Neuronal stem cell (in vitro differentiated cells): ENCODE measurements at regions not wholly inside any gene's neighbourhood (a gene's known extent, or its start where the extent isn't known, plus 50 kb on each side); places are given as distances from the start of the nearest gene placed in this dataset.

Experiments used
- DNase-seq: peaks from one replicate; pipeline ENCODE4 v3.0.0-alpha.2; 2013; ENCODE audit warnings: low spot score
- H2AFZ ChIP-seq: one replicate; pipeline ENCODE4 v1.6.1; 2013; ENCODE audit warnings: mild to moderate bottlenecking, low read length, inconsistent platforms
- H2AK5ac ChIP-seq: 2 replicates; pipeline ENCODE4 v1.6.1; 2013; ENCODE audit warnings: low read depth, mild to moderate bottlenecking, inconsistent platforms, low read length, moderate library complexity, mixed read lengths
- H2BK120ac ChIP-seq: 2 replicates; pipeline ENCODE4 v1.6.1; 2013; ENCODE audit warnings: low read depth, mild to moderate bottlenecking, inconsistent platforms, low read length, moderate library complexity, mixed read lengths
- H2BK12ac ChIP-seq: one replicate; pipeline ENCODE4 v1.6.1; 2013; ENCODE audit warnings: low read length, inconsistent platforms
- H2BK15ac ChIP-seq: 2 replicates; pipeline ENCODE4 v1.6.1; 2013; ENCODE audit warnings: mild to moderate bottlenecking, low read length, inconsistent platforms, mixed read lengths
- H2BK5ac ChIP-seq: one replicate; pipeline ENCODE4 v1.6.1; 2013; ENCODE audit warnings: inconsistent platforms, mild to moderate bottlenecking, low read length, moderate library complexity
- H3K14ac ChIP-seq: one replicate; pipeline ENCODE4 v1.6.1; 2013; ENCODE audit warnings: low read length, inconsistent platforms
- H3K18ac ChIP-seq: 2 replicates; pipeline ENCODE4 v1.6.1; 2013; ENCODE audit warnings: low read length, inconsistent platforms
- H3K23ac ChIP-seq: 2 replicates; pipeline ENCODE4 v1.6.1; 2013; ENCODE audit warnings: low read depth, mild to moderate bottlenecking, mixed read lengths, low read length, inconsistent platforms; ENCODE audit not compliant: poor library complexity
- H3K27ac ChIP-seq: replicated peaks from 3 replicates; pipeline ENCODE4 v1.5.1; 2013; ENCODE audit warnings: low read length, inconsistent platforms
- H3K27me3 ChIP-seq, 3 experiments: 2 replicates each; pipeline ENCODE4 v1.6.1; 2013; ENCODE audit warnings: low read length in 3 of 3, mild to moderate bottlenecking in 2 of 3, inconsistent platforms in 1 of 3, low read depth in 1 of 3, mixed read lengths in 1 of 3, moderate library complexity in 1 of 3; ENCODE audit not compliant: control insufficient read depth in 3 of 3, insufficient read depth in 3 of 3
- H3K36me3 ChIP-seq, 2 donors: replicated peaks in 1 of 2; 2 replicates each; pipeline ENCODE4 v1.6.1; 2013; ENCODE audit warnings: low read length in 2 of 2; ENCODE audit not compliant: control insufficient read depth in 2 of 2, insufficient read depth in 2 of 2
- H3K4ac ChIP-seq: 2 replicates; pipeline ENCODE4 v1.6.1; 2013; ENCODE audit warnings: inconsistent platforms, mild to moderate bottlenecking, low read length, moderate library complexity
- H3K4me1 ChIP-seq, 2 donors: 1 replicate in 1 of 2; 2 replicates in 1 of 2; pipeline ENCODE4 v1.6.1; 2013; ENCODE audit warnings: low read length in 2 of 2, low read depth in 1 of 2; ENCODE audit not compliant: control insufficient read depth in 2 of 2, insufficient read depth in 1 of 2
- H3K4me2 ChIP-seq: one replicate; pipeline ENCODE4 v1.6.1; 2013; ENCODE audit warnings: mild to moderate bottlenecking, low read length, inconsistent platforms; ENCODE audit not compliant: insufficient read depth, poor library complexity, severe bottlenecking
- H3K4me3 ChIP-seq, 2 donors: 2 replicates each; pipeline ENCODE4 v1.5.1; 2013; ENCODE audit warnings: low read length in 2 of 2, mild to moderate bottlenecking in 2 of 2, inconsistent platforms in 1 of 2, moderate library complexity in 1 of 2
- H3K79me1 ChIP-seq: one replicate; pipeline ENCODE4 v1.6.1; 2013; ENCODE audit warnings: low read depth, mild to moderate bottlenecking, inconsistent platforms, low read length, moderate library complexity
- H3K9ac ChIP-seq: one replicate; pipeline ENCODE4 v1.6.1; 2013; ENCODE audit warnings: mild to moderate bottlenecking, low read depth, low read length, inconsistent platforms; ENCODE audit not compliant: poor library complexity
- H3K9me3 ChIP-seq, 2 donors: replicated peaks in 1 of 2; 2 replicates each; pipeline versions ENCODE3 to v1.6.1; 2013; ENCODE audit warnings: low read length in 2 of 2, mild to moderate bottlenecking in 2 of 2, inconsistent platforms in 1 of 2, low read depth in 1 of 2, mixed read lengths in 1 of 2, moderate library complexity in 1 of 2; ENCODE audit not compliant: control insufficient read depth in 2 of 2, insufficient read depth in 1 of 2
- H4K8ac ChIP-seq: one replicate; pipeline ENCODE4 v1.6.1; 2013; ENCODE audit warnings: low read depth, mild to moderate bottlenecking, inconsistent platforms, low read length, moderate library complexity
- H4K91ac ChIP-seq: one replicate; pipeline ENCODE4 v1.6.1; 2013; ENCODE audit warnings: low read length, low read depth, mild to moderate bottlenecking, inconsistent platforms; ENCODE audit not compliant: poor library complexity
- WGBS, 2 donors: extraction: QIAGEN DNeasy Blood & Tissue Kit; methylation state at CpG; one replicate each; pipeline ENCODE4 v1.1.7; 2013; ENCODE audit warnings: missing lambda C conversion rate in 2 of 2, mixed read lengths in 1 of 2; ENCODE audit not compliant: insufficient read length in 2 of 2, insufficient replicate concordance in 1 of 2; ENCODE audit errors: extremely low coverage in 2 of 2; 5-methylcytosine and 5-hydroxymethylcytosine counted together

- H3K9ac ChIP-seq: no peak overlapping the region
- no peak overlapping the region for H2AK5ac ChIP-seq
- no peak overlapping the region for H2BK12ac ChIP-seq
- no peak overlapping the region for H4K8ac ChIP-seq
- H3K79me1 ChIP-seq: peaks cover 1% of the 10 kb centered on the region
- no peak overlapping the region for H3K27ac ChIP-seq
- no peak overlapping the region for H2AFZ ChIP-seq
- no peak overlapping the region for H2BK5ac ChIP-seq
- H2BK15ac ChIP-seq: no peak overlapping the region
- no peak overlapping the region for H2BK120ac ChIP-seq
- H3K18ac ChIP-seq: no peak overlapping the region
- H4K91ac ChIP-seq: no peak overlapping the region
- H3K4ac ChIP-seq: no peak overlapping the region
- no peak overlapping the region for H3K4me2 ChIP-seq
- no peak overlapping the region for H3K23ac ChIP-seq
- H3K27me3 ChIP-seq: no peaks in the 10 kb centered on the region
- no peak overlapping the region for H3K4me3 ChIP-seq
- no peaks in the 10 kb centered on the region for H3K36me3 ChIP-seq
- H3K4me1 ChIP-seq: no peaks in the 10 kb centered on the region
- WGBS, 2 donors: no CpG with 5 or more reads among the region's 18 CpGs
- no peak overlapping the region for H3K14ac ChIP-seq
- peaks cover 0 to 38% of the 10 kb centered on the region in 2 donors for H3K9me3 ChIP-seq
- no peak for DNase-seq
These were observed 2274.7 kb downstream of the TP53TG3F start for GRCh38 chr16:35733971-35734702.

GRCh38 chr16:35734728-35735402, 2275.5 kb downstream of the TP53TG3F start:
- no peak overlapping the region for H3K4ac ChIP-seq
- no peak overlapping the region for H3K9ac ChIP-seq
- H2AK5ac ChIP-seq: no peak overlapping the region
- no peak overlapping the region for H4K91ac ChIP-seq
- H3K14ac ChIP-seq: no peak overlapping the region
- no peak overlapping the region for H3K4me2 ChIP-seq
- no peak overlapping the region for H2BK15ac ChIP-seq
- no peaks in the 10 kb centered on the region for H3K4me1 ChIP-seq
- no peak overlapping the region for H3K23ac ChIP-seq
- H2BK5ac ChIP-seq: no peak overlapping the region
- no peak overlapping the region for H2BK120ac ChIP-seq
- no CpG with 5 or more reads among the region's 18 CpGs for WGBS, 2 donors
- H2BK12ac ChIP-seq: no peak overlapping the region
- no peak overlapping the region for H3K18ac ChIP-seq
- no peak overlapping the region for H3K4me3 ChIP-seq
- H3K36me3 ChIP-seq: no peaks in the 10 kb centered on the region
- no peak overlapping the region for H2AFZ ChIP-seq
- peaks cover 0 to 36% of the 10 kb centered on the region in 2 donors for H3K9me3 ChIP-seq
- H4K8ac ChIP-seq: no peak overlapping the region
- H3K79me1 ChIP-seq: peaks cover 1% of the 10 kb centered on the region
- no peaks in the 10 kb centered on the region for H3K27me3 ChIP-seq
- DNase-seq: no peak
- H3K27ac ChIP-seq: no peak overlapping the region

GRCh38 chr16:35735403-35736251, 2276.2 kb downstream of the TP53TG3F start:
- Histone ChIP-seq H4K91ac (no peak overlapping the region), H3K36me3 (no peaks in the 10 kb centered on the region), H2BK15ac (no peak overlapping the region), H3K14ac (no peak overlapping the region), H2AK5ac (no peak overlapping the region), H2BK12ac (no peak overlapping the region), H4K8ac (no peak overlapping the region), H3K9me3 (peaks cover 0 to 35% of the 10 kb centered on the region in 2 donors), H3K79me1 (peaks cover 1% of the 10 kb centered on the region), H3K23ac (no peak overlapping the region), H2BK5ac (no peak overlapping the region), H3K4me2 (no peak overlapping the region), H2BK120ac (no peak overlapping the region), H3K27ac (no peak overlapping the region), H3K9ac (no peak overlapping the region), H3K4ac (no peak overlapping the region), H3K4me3 (no peak overlapping the region), H2AFZ (no peak overlapping the region), H3K18ac (no peak overlapping the region), H3K4me1 (no peaks in the 10 kb centered on the region), H3K27me3 (no peaks in the 10 kb centered on the region)
- no CpG with 5 or more reads among the region's 27 CpGs for WGBS, 2 donors
- no peak for DNase-seq

- H2AFZ ChIP-seq: no peak overlapping the region
- H2AK5ac ChIP-seq: no peak overlapping the region
- peaks cover 0 to 35% of the 10 kb centered on the region in 2 donors for H3K9me3 ChIP-seq
- no peak overlapping the region for H3K27ac ChIP-seq
- no peak overlapping the region for H4K91ac ChIP-seq
- no peaks in the 10 kb centered on the region for H3K36me3 ChIP-seq
- no peak overlapping the region for H3K9ac ChIP-seq
- H2BK5ac ChIP-seq: no peak overlapping the region
- no peak overlapping the region for H3K4me3 ChIP-seq
- no peak overlapping the region for H2BK12ac ChIP-seq
- WGBS, 2 donors: no CpG with 5 or more reads among the region's 2 CpGs
- H3K27me3 ChIP-seq: no peaks in the 10 kb centered on the region
- no peak overlapping the region for H3K18ac ChIP-seq
- H3K23ac ChIP-seq: no peak overlapping the region
- no peak overlapping the region for H3K4ac ChIP-seq
- H3K14ac ChIP-seq: no peak overlapping the region
- no peak overlapping the region for H2BK120ac ChIP-seq
- no peak overlapping the region for H2BK15ac ChIP-seq
- DNase-seq: no peak
- no peaks in the 10 kb centered on the region for H3K4me1 ChIP-seq
- H4K8ac ChIP-seq: no peak overlapping the region
- H3K79me1 ChIP-seq: peaks cover 1% of the 10 kb centered on the region
- no peak overlapping the region for H3K4me2 ChIP-seq
These were observed 2277.1 kb downstream of the TP53TG3F start for GRCh38 chr16:35736546-35736945.
